EL (cell line): ENCODE measurements at regions not wholly inside any gene's neighbourhood (a gene's known extent, or its start where the extent isn't known, plus 50 kb on each side); places are given as distances from the start of the nearest gene placed in this dataset.
"Not testable (repeated sequence)": the region's sequence is repeated elsewhere in the genome, so short reads cannot be mapped to it uniquely, and the experiment has no call there.

Source experiments
- DNase-seq: peaks from one replicate; pipeline ENCODE4 v3.0.0-alpha.2; 2016

- DNase-seq = no peak
Observed at GRCh38 chr5:104611135-104611767, 1048.7 kb upstream of the NUDT12 start.

DNA sequence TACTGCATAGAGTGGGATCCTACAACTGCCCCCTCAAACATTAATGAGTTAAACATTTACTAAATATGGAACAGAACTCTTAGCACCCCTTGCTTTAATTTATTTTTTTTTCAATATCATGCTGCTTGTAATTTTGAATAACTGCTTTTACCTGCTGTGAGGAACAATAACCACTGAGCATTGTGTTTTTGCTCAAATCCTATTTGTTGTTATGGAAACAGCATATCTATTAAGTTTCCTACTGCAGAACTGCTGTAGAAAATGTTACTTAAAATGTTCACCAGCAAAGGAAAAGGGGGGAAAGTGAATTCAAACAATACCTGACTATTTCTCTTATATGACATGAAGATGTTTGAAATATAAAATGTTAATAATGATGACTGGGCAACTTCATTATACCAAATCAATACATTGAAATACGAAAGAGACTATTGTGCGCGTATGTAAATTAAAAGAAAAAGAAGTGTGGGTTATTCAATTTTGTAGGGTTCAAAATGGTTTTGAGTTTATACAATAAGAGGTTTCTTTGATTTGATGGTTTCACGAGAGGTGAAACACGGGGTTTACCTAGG is 1043.8 kb upstream of the NUDT12 start:
- DNase-seq = no peak

DNA sequence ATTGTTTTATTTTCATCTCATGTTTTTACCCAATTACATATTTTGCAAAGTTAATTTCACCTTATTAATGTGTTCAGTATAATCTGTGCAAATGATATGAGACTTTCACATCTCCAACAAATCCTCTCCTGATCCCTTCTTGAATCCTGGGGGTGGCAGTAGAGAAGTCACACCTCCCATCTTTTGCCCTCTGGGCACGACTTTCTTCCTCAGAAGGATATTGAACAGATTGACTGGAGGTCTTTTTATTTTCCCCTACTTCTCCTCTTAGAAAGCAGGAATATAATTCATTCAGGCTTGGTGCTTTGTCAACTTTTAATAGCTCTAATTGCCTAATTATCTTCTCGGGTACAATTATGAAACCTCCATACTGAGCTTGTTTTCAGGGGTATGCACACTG is 1037.1 kb upstream of the NUDT12 start:
- DNase-seq = no peak

DNA sequence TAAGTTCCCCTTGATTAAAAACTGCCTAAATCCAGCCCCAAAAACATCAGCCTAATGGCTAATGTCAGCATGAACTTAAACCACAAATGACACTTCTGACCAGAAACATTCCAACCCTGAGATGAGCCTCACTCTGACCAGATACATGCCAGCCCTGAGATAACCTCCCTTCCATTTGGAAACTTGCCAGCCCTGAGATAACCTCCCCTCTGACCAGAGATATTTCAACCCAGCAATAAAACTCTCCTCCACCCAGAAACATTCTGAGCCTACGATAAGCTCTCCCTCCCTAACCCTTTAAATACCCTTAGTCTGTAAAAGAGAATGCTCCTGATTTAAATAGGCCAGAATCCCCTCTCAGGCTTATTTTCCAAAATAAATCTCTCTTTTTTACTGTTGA is 1035.7 kb upstream of the NUDT12 start:
- DNase-seq = no peak

- DNase-seq = no peak
Observed at GRCh38 chr5:104594850-104595249, 1032.3 kb upstream of the NUDT12 start.

DNA sequence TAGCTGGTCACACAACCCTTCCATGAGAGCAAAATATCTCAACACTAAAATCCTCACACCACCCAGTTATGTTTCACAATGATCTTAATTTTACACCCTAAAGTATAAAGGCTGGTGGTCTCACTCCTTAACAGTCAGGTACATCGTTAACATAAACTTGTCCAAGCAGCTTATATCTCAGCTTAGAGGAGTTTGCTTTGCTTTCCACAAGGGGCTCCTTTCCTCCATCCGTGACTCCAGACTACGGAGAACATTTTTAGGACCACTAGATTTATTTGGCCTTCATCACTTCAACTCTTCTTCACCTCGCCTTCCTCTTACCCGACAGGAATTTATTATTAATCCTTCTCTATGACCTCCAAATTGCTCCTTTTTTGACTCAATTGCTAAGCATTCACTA is 1014.1 kb upstream of the NUDT12 start:
- no peak for DNase-seq

- no peak for DNase-seq
Observed at GRCh38 chr5:104573949-104574709, 1011.5 kb upstream of the NUDT12 start.

- no peak for DNase-seq
Observed at GRCh38 chr5:104569621-104570020, 1007.0 kb upstream of the NUDT12 start.

GRCh38 chr5:104564530-104564929 is 1001.9 kb upstream of the NUDT12 start:
- DNase-seq = no peak

GRCh38 chr5:104556957-104557356 is 994.4 kb upstream of the NUDT12 start:
- no peak for DNase-seq

DNA sequence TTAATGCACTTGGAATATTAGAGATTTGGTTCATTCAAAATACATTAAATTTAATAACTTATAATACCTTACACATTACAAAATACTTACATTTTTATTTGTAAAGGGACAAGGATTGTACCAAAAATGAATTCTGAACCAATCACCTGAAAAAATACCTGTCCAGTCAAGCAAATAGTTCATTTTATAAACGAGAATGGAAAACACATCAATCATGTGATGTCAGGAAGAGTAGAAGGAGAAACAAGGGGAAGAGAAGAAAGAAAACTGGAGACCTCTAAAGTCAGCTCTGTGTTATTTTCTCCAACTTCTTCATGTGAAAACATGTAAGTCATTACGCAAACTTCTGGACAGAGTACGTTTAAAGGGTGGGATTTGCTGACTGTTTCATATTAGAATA is 989.0 kb upstream of the NUDT12 start:
- no peak for DNase-seq

DNA sequence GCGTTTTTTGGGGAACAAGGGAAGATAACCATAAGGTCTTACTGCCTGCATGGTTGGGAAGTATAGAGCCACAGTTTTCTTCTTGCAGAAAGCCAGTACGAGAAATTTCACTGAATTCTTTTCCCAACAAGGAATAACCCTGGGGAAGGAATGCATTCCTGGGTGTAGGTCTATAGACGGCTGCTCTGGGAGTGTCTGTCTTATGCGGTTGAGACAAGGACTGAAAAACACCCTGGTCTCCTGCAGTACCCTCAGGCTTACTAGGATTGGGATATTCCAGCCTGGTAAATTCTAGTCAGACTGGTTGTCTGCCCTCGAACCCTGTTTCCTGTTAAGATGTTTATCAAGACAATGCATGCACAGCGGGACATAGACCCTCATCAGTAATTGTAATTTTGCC is 984.3 kb upstream of the NUDT12 start:
- DNase-seq = not testable (repeated sequence)

- no peak for DNase-seq
Observed at GRCh38 chr5:104541141-104541785, 978.7 kb upstream of the NUDT12 start.

DNA sequence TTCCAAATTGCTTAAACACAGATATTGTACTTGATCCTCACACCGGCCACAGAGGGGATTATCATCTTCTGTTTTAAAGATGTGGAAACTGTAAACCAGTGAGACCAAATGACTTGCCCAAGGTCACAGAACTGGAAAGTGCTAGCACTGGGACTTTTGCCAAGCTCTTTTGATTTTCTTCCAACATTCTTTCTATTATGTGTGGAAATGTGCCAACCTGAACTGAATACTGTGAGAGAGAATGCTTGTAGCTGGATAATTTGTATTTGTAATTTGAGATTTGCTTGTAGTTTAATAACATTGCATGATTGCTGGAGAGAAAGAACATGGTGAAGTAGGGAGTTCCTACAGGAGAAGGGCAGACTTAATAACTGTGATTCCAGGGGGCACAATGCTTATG is 977.9 kb upstream of the NUDT12 start:
- no peak for DNase-seq

- DNase-seq = no peak
Observed at GRCh38 chr5:104539618-104540350, 977.2 kb upstream of the NUDT12 start.

GRCh38 chr5:104538734-104539133 is 976.1 kb upstream of the NUDT12 start:
- DNase-seq = no peak

DNA sequence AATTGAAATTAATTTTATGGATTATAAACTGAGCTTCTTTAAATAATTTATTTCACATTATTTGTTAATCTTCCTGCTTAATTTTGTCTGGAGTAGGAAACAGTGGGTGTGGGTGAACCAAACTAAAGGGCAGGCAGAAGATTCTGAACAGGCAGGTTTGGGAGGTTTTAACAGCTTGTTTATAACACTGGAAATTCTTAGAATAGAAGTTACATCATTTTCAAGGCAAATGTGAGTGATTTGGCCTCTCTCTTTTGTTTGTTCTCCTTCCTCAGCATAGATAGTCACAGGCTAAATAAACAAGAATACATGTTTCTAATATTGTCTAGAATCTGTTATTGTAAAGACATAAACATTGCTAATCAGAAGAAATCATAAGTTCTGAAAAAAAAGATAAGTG is 970.9 kb upstream of the NUDT12 start:
- no peak for DNase-seq

DNA sequence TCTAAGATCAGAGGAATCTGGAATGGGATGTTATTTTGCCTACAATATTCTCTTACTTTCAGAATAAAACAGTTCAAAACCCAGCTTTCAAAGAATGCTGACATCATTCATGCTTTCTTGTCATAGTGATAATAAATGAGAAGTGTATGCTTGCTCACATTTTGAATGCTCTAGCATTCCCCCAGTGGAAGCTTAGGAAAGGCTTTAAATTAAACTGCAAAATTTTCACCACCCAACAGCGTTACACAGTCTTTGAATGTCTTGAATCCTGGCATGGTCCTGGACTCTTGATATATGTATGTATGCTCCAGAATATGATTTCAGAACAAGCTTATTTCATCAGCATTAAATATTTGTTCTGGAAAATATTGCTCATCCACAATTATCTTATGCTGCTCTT is 964.3 kb upstream of the NUDT12 start:
- DNase-seq = no peak

- DNase-seq = no peak
Observed at GRCh38 chr5:104513640-104514072, 951.1 kb upstream of the NUDT12 start.

GRCh38 chr5:104513121-104513602 is 950.6 kb upstream of the NUDT12 start:
- no peak for DNase-seq

GRCh38 chr5:104512063-104512825 is 949.7 kb upstream of the NUDT12 start:
- DNase-seq = no peak

DNA sequence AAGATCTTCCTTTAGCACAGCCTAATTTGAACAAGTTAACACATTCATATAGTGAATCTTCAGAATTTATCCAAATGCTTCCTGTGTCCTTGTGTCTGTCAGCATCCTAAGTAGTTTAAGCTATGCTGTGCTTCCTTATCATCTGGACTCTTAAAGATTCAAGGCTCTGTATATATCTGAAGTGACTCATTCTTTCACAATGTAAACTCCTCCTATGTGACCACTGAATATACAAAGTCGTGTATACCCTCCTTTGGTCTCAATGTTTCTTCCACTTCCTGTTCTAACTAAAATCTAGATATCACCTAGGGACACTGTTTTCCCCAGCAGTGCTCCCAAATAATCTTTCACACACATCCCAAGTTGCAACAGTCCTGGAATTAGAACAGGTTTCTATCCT is 935.7 kb upstream of the NUDT12 start:
- DNase-seq = no peak
